ENCODE measurements at regions not wholly inside any gene's neighbourhood (a gene's known extent, or its start where the extent isn't known, plus 50 kb on each side); places are given as distances from the start of the nearest gene placed in this dataset.
"Not testable (repeated sequence)": the region's sequence is repeated elsewhere in the genome, so short reads cannot be mapped to it uniquely, and the experiment has no call there.

GRCh38 chr6:84314377-84314898, 87.0 kb upstream of the CEP162 start:
- TF ChIP-seq CTCF (IDR thresholded peaks at IDR 0.05) = no peak
- DNase-seq (no peak), ATAC-seq (no peak)
- Histone ChIP-seq H3K4me3 (no peak overlapping the region), H3K27ac (no peak overlapping the region), H3K9me3 (peaks cover 5% of the 10 kb centered on the region), H3K27me3 (ENCODE audit: low read depth) (no peaks in the 10 kb centered on the region), H3K4me1 (no peaks in the 10 kb centered on the region), H3K36me3 (no peaks in the 10 kb centered on the region)
- intact Hi-C loops (cut with DNase I) = no loop called here

GRCh38 chr6:84309336-84309735, 81.9 kb upstream of the CEP162 start:
- Histone ChIP-seq H3K27ac (no peak overlapping the region), H3K4me1 (no peaks in the 10 kb centered on the region)

GRCh38 chr6:84304881-84305280, 77.4 kb upstream of the CEP162 start:
- no peak for DNase-seq
- H3K36me3 ChIP-seq = no peaks in the 10 kb centered on the region
- no peaks in the 10 kb centered on the region for H3K9me3 ChIP-seq
- no peak overlapping the region for H3K4me3 ChIP-seq
- H3K27ac ChIP-seq = no peak overlapping the region
- no peak for ATAC-seq
- intact Hi-C loops (cut with DNase I) = no loop called here
- TF ChIP-seq CTCF (IDR thresholded peaks at IDR 0.05) = no peak
- H3K27me3 ChIP-seq (ENCODE audit: low read depth) = no peaks in the 10 kb centered on the region
- no peaks in the 10 kb centered on the region for H3K4me1 ChIP-seq

More at GRCh38 chr6:84309336-84309735, 81.9 kb upstream of the CEP162 start:
- intact Hi-C loops (cut with DNase I) = no loop called here
- DNase-seq = no peak
- ATAC-seq = no peak
- no peaks in the 10 kb centered on the region for H3K9me3 ChIP-seq
- H3K4me3 ChIP-seq = no peak overlapping the region
- no peaks in the 10 kb centered on the region for H3K36me3 ChIP-seq
- no peaks in the 10 kb centered on the region for H3K27me3 ChIP-seq (ENCODE audit: low read depth)
- TF ChIP-seq CTCF (IDR thresholded peaks at IDR 0.05) = no peak

- H3K27ac ChIP-seq; H3K36me3 ChIP-seq; ATAC-seq; H3K27me3 ChIP-seq (ENCODE audit: low read depth); intact Hi-C loops (cut with DNase I); H3K4me3 ChIP-seq; H3K4me1 ChIP-seq; DNase-seq: not testable (repeated sequence)
- peaks cover 21% of the 10 kb centered on the region for H3K9me3 ChIP-seq
Observed at GRCh38 chr6:84291033-84291432, 63.6 kb upstream of the CEP162 start.

- Histone ChIP-seq H3K27ac (no peak overlapping the region), H3K27me3 (ENCODE audit: low read depth) (no peaks in the 10 kb centered on the region), H3K4me1 (peaks cover 3% of the 10 kb centered on the region), H3K4me3 (no peak overlapping the region), H3K9me3 (no peaks in the 10 kb centered on the region), H3K36me3 (no peaks in the 10 kb centered on the region)
- TF ChIP-seq CTCF (IDR thresholded peaks at IDR 0.05) = no peak
- ATAC-seq (peak in 1 of 2 donors; percentile 41), DNase-seq (no peak)
- intact Hi-C loops (cut with DNase I) = no loop called here
Observed at GRCh38 chr6:84284428-84285049, 57.1 kb upstream of the CEP162 start.

- DNase-seq = peak; percentile 50
- intact Hi-C loops (cut with DNase I) = no loop called here
Observed at GRCh38 chr6:84282550-84282949, 55.1 kb upstream of the CEP162 start.

More at GRCh38 chr6:84282550-84282949, 55.1 kb upstream of the CEP162 start:
- ATAC-seq = peak; percentile 50 to 51
- no peak for TF ChIP-seq CTCF (IDR thresholded peaks at IDR 0.05)
- Histone ChIP-seq H3K4me3 (no peak overlapping the region), H3K4me1 (peaks cover 3% of the 10 kb centered on the region), H3K9me3 (no peaks in the 10 kb centered on the region), H3K27ac (no peak overlapping the region), H3K27me3 (ENCODE audit: low read depth) (no peaks in the 10 kb centered on the region), H3K36me3 (no peaks in the 10 kb centered on the region)
